Keratinocyte (primary cell): ENCODE measurements at regions not wholly inside any gene's neighbourhood (a gene's known extent, or its start where the extent isn't known, plus 50 kb on each side); places are given as distances from the start of the nearest gene placed in this dataset.

ENCODE experiments used
- DNase-seq: peaks from one replicate; pipeline ENCODE4 v3.0.0-alpha.2; 2011; ENCODE audit warnings: low read depth, missing footprints, low spot score
- FAIRE-seq: peaks from 2 replicates; lab custom pipeline; 2011; peaks lifted over from hg19 to GRCh38; lab: Jason Lieb, UNC
- H2AFZ ChIP-seq: 2 replicates; pipeline ENCODE4 v1.6.0; 2012; ENCODE audit warnings: low read length, control low read depth, inconsistent platforms; ENCODE audit not compliant: control insufficient read depth
- H3K27ac ChIP-seq: 2 replicates; pipeline ENCODE4 v1.5.1; 2011; ENCODE audit warnings: low read length; ENCODE audit not compliant: control insufficient read depth, insufficient read depth
- H3K27me3 ChIP-seq: 3 replicates; pipeline ENCODE4 v1.6.0; 2011; ENCODE audit warnings: low read length; ENCODE audit not compliant: control insufficient read depth, insufficient read depth; ENCODE audit errors: extremely low read depth
- H3K36me3 ChIP-seq, 2 experiments: 2 replicates in 1 of 2; 3 replicates in 1 of 2; pipeline ENCODE4 v1.5.1; 2011; ENCODE audit warnings: low read length in 2 of 2, mild to moderate bottlenecking in 1 of 2; ENCODE audit not compliant: control insufficient read depth in 2 of 2, insufficient read depth in 2 of 2; ENCODE audit errors: extremely low read depth in 1 of 2
- H3K4me1 ChIP-seq: 3 replicates; pipeline ENCODE4 v1.5.1; 2011; ENCODE audit warnings: low read length; ENCODE audit not compliant: control insufficient read depth, insufficient read depth; ENCODE audit errors: extremely low read depth
- H3K4me2 ChIP-seq: 3 replicates; pipeline ENCODE4 v1.6.0; 2011; ENCODE audit warnings: low read depth, low read length; ENCODE audit not compliant: control insufficient read depth, insufficient read depth; ENCODE audit errors: extremely low read depth
- H3K4me3 ChIP-seq, 3 experiments: fragments of 200-600 bp in 1 of 3; sonication (generic) in 1 of 3; 2 replicates in 2 of 3; 3 replicates in 1 of 3; pipeline ENCODE4 v1.5.1; 2011 to 2016; ENCODE audit warnings: low read length in 3 of 3, mild to moderate bottlenecking in 3 of 3, control low read depth in 2 of 3, inconsistent platforms in 1 of 3, low read depth in 1 of 3, mixed read lengths in 1 of 3, mixed run types in 1 of 3, moderate library complexity in 1 of 3; ENCODE audit not compliant: control insufficient read depth in 2 of 3, insufficient read depth in 2 of 3; ENCODE audit errors: extremely low read depth in 1 of 3
- H3K79me2 ChIP-seq: 2 replicates; pipeline ENCODE4 v1.6.0; 2012; ENCODE audit warnings: low read length; ENCODE audit not compliant: control insufficient read depth, insufficient read depth
- H3K9ac ChIP-seq: 3 replicates; pipeline ENCODE4 v1.6.0; 2011; ENCODE audit warnings: low read length; ENCODE audit not compliant: control insufficient read depth, insufficient read depth; ENCODE audit errors: extremely low read depth
- H3K9me1 ChIP-seq: 3 replicates; pipeline ENCODE4 v1.6.0; 2011; ENCODE audit warnings: low read length; ENCODE audit not compliant: control insufficient read depth, insufficient read depth; ENCODE audit errors: extremely low read depth
- H3K9me3 ChIP-seq: 2 replicates; pipeline ENCODE4 v1.5.1; 2012; ENCODE audit warnings: low read depth, low read length; ENCODE audit not compliant: control insufficient read depth
- H4K20me1 ChIP-seq: 3 replicates; pipeline ENCODE4 v1.6.0; 2011; ENCODE audit warnings: low read length; ENCODE audit not compliant: control insufficient read depth, insufficient read depth; ENCODE audit errors: extremely low read depth
- EZH2 ChIP-seq: IDR thresholded peaks from one replicate; pipeline ENCODE4 v1.6.1; 2012; ENCODE audit warnings: inconsistent platforms, mild to moderate bottlenecking, low read length, moderate library complexity
- dilution Hi-C: fragments of 300-500 bp; cut with MboI; formaldehyde crosslinking; loops from one replicate; pipeline ENCODE4 v1.7.0; 2020; ENCODE audit warnings: low sequenced_read_pairs; ENCODE audit not compliant: extremely low pct_ligation_motif_present
- TF ChIP-seq, protein P1 (sequence below), 3 experiments: IDR thresholded peaks in 1 of 3; conservative IDR thresholded peaks in 1 of 3; optimal IDR thresholded peaks in 1 of 3; 2 replicates in 2 of 3; 3 replicates in 1 of 3; pipeline versions ENCODE3 to v1.5.1; 2011; ENCODE audit warnings: low read length in 3 of 3, mild to moderate bottlenecking in 3 of 3, moderate library complexity in 2 of 3, control low read depth in 1 of 3, inconsistent platforms in 1 of 3; ENCODE audit not compliant: insufficient read depth in 2 of 3; ENCODE audit errors: extremely low read depth in 1 of 3

DNA sequence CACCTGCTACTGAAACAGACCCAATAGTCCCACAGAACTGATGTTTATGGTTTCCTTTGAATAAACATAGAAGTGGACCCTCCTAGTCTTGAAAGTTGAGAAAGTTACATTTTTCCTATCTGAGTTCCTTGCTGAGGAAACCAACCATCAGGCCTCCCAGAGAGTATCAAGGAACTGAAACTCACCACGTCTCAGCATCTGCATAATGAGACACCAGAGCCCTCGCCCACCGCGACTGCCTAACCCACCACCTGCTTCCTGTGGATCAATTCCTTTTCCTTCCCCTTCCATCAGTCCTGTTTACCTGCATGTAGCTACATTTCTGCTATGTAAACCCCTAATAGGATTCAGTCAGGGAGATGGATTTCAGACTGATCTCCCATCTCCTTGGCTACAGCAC is 443.2 kb upstream of the TMEM132C start:
- no peak overlapping the region for H3K4me2 ChIP-seq
- peaks cover 2% of the 10 kb centered on the region for H3K9me3 ChIP-seq
- no peak overlapping the region for H2AFZ ChIP-seq
- H3K36me3 ChIP-seq = no peaks in the 10 kb centered on the region
- H3K9ac ChIP-seq = no peak overlapping the region
- no peaks in the 10 kb centered on the region for H4K20me1 ChIP-seq
- H3K4me3 ChIP-seq = no peak overlapping the region
- dilution Hi-C loops = no loop called here
- DNase-seq = no peak
- no peak for TF ChIP-seq EZH2
- TF ChIP-seq, protein P1, sequence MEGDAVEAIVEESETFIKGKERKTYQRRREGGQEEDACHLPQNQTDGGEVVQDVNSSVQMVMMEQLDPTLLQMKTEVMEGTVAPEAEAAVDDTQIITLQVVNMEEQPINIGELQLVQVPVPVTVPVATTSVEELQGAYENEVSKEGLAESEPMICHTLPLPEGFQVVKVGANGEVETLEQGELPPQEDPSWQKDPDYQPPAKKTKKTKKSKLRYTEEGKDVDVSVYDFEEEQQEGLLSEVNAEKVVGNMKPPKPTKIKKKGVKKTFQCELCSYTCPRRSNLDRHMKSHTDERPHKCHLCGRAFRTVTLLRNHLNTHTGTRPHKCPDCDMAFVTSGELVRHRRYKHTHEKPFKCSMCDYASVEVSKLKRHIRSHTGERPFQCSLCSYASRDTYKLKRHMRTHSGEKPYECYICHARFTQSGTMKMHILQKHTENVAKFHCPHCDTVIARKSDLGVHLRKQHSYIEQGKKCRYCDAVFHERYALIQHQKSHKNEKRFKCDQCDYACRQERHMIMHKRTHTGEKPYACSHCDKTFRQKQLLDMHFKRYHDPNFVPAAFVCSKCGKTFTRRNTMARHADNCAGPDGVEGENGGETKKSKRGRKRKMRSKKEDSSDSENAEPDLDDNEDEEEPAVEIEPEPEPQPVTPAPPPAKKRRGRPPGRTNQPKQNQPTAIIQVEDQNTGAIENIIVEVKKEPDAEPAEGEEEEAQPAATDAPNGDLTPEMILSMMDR (optimal IDR thresholded peaks at IDR 0.05 in 1 of 3, IDR thresholded peaks at IDR 0.05 in 1 of 3, conservative IDR thresholded peaks at IDR 0.05 in 1 of 3; ENCODE audit: extremely low read depth in 1 of 3, insufficient read depth in 2 of 3, low read length in 3 of 3) = no peak
- H3K27ac ChIP-seq = no peak overlapping the region
- no peak for FAIRE-seq
- H3K79me2 ChIP-seq = no peaks in the 10 kb centered on the region
- no peaks in the 10 kb centered on the region for H3K9me1 ChIP-seq
- no peaks in the 10 kb centered on the region for H3K4me1 ChIP-seq
- no peaks in the 10 kb centered on the region for H3K27me3 ChIP-seq

DNA sequence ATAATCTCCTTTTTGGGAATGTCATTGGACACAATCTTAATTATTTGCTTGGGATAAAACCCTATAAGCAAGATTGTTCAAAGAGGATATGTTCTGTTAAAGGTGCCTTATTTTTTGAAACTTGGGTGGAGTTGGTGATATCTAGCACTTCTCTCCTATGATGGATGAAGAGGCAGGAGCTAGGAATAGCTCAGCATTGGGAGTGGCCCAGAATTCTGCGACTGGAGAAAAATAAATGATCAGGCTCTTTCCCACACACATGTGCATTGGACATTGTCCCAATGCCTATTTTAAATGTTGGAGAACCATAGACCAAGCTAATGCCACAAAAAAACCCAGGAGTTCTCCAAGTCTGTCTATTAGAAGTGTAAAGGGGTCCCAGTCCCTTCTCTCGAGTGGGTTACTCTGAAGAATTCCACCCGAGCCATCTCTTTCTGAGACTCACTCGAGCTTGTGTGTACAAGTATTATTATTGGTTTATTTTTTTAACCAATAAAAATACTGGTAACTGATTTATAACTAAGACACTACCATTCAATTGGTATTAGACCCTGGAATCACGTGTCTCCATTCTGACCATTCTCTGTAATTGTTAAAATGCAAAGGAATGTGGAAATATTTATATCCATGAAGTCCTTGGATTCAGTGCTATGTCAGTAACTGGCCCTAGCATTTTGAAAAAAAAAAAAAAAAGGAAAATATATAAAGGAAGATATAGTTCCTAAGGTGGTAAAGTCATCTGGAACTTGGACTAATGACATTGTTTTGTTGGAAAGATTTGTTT is 437.5 kb upstream of the TMEM132C start:
- Histone ChIP-seq H3K27ac (no peak overlapping the region), H3K9me1 (no peaks in the 10 kb centered on the region), H2AFZ (no peak overlapping the region), H3K9me3 (peaks cover 2% of the 10 kb centered on the region), H3K9ac (no peak overlapping the region), H3K4me2 (no peak overlapping the region), H3K4me1 (no peaks in the 10 kb centered on the region), H3K36me3 (no peaks in the 10 kb centered on the region), H3K4me3 (no peak overlapping the region), H3K79me2 (no peaks in the 10 kb centered on the region), H3K27me3 (no peaks in the 10 kb centered on the region), H4K20me1 (no peaks in the 10 kb centered on the region)
- dilution Hi-C loops = no loop called here
- FAIRE-seq (no peak), DNase-seq (no peak)
- TF ChIP-seq, protein P1 (optimal IDR thresholded peaks at IDR 0.05 in 1 of 3, IDR thresholded peaks at IDR 0.05 in 1 of 3, conservative IDR thresholded peaks at IDR 0.05 in 1 of 3; ENCODE audit: extremely low read depth in 1 of 3, insufficient read depth in 2 of 3, low read length in 3 of 3) = no peak
- TF ChIP-seq EZH2 = no peak
